HG02970 (cell line): ENCODE measurements at regions not wholly inside any gene's neighbourhood (a gene's known extent, or its start where the extent isn't known, plus 50 kb on each side); places are given as distances from the start of the nearest gene placed in this dataset.

Experiments used
- ATAC-seq: cut with Tn5 transposase; IDR thresholded peaks from one replicate; pipeline ENCODE4 v1.9.1; 2021; ENCODE audit warnings: mild to moderate bottlenecking, moderate library complexity, moderate number of reproducible peaks; ENCODE audit not compliant: unreplicated experiment, low FRiP score

DNA sequence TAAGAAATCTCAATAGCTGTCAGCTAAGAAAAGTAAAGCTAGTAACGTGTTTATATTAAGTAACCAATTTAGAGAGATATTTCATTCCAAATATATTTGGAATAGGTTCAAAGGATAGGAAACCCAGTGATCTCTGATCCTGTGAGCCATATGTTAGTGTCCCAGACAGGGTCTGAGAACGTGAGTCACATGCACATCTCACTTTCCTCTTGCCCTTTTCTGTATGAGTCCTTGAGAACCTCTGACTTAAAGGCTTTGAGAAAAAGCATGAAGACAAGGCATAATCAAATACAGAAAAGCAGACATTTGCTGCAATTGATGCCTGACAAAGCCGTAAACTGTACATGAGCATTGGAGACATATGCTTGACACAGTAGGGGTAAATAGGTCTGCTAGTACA lies 655.1 kb upstream of the ADGRL3 start:
- ATAC-seq = no peak

DNA sequence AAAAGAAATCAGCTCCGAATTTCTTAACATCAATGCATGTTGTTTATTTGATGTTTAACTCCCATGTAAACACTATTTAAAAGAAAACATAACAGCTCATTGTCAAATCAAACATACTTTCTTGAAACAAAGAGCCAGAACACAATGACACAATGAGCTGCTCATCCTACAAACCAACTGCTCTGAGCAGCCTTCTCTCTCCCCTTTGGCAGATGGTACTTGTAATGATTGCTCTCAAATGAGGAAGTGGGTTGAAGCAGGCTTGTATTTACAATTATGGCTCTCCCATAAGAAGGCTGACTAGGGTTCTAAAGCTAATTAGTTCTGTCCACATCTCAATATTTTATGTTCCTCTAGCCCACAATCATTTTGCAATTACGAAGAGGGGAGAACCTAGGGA lies 637.8 kb upstream of the ADGRL3 start:
- no peak for ATAC-seq

DNA sequence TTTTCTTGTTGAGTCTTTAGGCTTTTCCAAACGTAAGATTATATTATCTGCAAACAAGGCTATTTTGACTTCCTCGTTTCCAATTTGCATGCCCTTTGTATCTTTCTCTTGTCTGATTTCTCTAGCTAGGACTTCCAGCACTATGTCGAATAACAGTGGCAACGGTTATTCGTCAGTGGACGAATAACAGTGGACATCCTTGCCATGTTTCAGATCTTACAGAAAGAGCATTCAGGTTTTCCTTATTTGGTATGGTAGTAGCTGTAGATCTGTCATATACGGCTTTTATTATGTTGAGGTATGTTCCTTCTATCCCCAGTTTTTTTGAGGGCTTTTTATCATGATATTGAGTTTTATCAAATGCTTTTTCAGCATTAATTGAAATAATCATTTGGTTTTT lies 634.6 kb upstream of the ADGRL3 start:
- ATAC-seq = no peak

DNA sequence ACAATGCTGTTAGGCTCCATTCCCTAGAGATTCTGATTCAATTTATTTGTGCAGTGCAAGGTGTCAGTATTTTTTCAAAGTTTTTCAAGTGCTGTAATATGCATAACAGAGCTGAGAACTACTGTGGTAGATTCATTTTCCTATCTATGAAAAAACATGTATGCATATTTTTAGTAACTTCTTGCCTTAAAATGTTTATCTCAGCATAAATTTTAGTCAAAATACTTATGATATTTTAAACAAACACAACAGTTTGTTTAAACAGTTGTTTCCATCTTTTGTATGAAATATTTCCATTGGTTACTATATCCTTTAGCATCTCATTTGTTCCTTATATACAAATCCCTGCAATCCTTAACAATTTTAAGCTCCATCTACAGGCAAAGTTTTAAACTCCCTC lies 624.8 kb upstream of the ADGRL3 start:
- no peak for ATAC-seq

DNA sequence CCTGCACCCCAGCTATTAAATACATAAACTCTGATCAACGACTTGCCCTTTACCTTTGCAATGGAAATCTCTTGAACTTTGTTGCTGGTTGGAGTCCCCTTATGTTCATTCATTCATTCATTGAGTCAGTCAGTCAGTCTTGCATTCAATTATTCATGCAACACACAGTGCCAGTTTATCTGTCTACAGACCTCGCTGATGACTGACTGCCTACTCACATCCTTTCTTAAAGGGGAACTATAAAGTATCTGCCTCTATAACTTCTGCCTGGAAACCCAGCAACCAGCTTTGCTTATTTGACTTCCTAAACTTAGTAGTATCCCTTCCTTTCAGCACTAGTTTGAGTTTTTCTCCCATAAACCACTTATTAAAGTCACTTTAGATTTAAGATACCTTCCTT lies 620.8 kb upstream of the ADGRL3 start:
- ATAC-seq = no peak

DNA sequence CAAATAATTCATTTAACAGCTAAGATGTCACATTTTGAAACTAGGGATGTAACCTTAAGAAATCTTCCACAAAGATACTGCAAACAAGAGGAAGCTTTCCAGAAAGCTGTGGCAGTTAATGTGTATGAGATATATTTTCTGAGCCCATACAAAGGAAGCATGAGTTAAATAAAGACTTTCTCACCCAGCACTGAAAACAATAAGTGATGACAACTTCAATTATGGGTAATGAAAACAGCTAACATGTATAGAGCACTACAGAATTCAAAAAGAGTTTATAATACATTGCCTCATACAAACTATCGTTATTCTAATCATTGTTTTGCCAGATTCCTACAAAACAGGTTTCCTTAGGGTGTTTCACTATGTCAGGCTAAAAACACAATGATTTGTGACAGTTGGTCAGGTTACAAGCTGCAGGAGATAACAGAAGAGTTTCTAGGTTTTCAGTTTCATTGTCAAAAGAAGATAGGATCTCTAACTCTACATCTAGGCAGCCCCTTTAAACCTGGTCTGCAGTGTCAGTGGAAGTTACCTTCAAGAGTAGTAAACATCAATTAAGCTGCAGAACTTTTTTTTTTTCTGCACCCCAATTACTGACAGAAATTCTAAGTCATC lies 618.1 kb upstream of the ADGRL3 start:
- ATAC-seq = no peak

DNA sequence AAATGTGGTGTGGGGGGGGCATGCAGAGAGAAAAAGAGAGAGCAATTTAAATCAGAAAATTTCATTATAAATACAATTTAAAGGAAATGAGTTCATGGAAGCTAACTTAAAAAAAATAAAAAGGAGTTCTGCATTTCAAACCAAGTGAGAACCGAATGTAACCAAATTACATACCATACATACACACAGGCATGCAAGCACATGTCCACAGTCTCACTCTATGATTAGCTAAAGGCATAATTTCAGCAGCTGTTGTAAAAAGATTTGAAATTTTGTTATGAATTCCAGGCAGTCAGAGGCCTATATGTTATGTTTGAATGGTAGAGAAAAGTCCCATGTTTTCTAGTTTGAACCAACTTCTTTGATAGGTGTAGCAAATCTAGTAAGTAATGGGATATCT lies 611.6 kb upstream of the ADGRL3 start:
- ATAC-seq = no peak

DNA sequence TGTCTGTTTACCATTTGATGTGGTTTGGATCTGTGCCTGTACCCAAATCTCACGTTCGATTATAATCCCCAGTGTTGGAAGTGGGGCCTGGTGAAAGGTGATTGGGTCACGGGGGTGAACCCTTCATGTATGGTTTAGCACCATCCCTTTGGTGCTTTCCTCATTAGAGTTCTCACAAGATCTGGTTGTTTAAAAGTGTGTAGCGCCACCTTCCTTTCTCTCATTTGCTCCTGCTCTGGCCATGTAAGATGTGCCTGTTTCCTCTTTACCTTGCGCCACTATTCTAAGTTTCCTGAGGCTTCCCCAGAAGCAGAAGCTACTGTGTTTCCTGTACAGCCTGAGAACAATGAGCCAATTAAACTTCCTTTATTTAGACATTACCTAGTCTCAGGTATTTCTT lies 610.7 kb upstream of the ADGRL3 start:
- no peak for ATAC-seq

DNA sequence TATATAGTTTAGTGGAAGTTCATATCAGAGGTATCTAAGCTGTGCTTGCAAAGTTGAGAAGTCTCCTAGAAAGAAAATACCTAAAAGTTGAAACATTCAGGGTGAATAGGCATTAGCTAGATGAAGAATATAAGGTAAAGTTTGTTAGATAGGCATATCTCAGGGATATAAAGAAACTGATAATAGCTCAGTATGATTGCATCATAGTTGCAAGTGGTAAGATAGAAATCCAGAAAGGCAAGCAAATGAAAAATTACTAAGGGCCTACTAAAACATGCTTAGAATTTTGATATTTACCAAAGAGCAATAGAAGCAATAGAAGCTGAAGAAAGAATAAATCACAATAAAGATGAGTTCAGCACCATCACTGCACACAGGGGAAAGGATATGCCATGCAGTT lies 610.0 kb upstream of the ADGRL3 start:
- ATAC-seq = no peak

DNA sequence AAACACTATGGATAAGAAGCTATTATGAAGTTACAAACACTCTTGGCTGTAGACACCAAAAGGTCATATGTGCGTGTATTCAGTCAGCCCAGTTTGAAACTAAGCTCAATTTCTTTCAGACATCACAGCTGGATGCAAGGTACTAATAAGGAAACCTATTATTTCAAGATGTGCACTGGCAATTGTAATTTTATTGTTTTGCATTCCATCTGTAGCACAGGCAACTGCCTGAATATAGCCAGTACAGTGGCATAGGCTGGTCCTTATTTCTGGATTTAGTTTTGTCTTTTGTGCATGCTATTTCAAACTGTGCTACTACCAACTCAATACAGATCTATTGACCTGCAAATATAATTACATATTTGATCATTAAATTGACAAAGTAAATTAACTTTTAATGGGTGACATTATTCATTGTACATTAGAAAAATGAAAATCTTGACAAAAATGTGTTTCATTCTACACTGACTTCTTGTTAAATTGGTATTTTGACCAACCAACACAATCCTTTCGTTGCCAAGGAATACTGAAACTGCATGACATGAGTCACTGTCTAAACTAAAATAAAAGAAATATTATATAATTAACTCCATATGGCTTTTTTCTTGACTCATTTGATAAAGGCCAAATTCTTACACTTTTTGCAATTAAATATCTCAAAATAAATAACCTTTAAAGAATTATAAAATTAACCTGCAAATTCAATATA lies 594.3 kb upstream of the ADGRL3 start:
- no peak for ATAC-seq

DNA sequence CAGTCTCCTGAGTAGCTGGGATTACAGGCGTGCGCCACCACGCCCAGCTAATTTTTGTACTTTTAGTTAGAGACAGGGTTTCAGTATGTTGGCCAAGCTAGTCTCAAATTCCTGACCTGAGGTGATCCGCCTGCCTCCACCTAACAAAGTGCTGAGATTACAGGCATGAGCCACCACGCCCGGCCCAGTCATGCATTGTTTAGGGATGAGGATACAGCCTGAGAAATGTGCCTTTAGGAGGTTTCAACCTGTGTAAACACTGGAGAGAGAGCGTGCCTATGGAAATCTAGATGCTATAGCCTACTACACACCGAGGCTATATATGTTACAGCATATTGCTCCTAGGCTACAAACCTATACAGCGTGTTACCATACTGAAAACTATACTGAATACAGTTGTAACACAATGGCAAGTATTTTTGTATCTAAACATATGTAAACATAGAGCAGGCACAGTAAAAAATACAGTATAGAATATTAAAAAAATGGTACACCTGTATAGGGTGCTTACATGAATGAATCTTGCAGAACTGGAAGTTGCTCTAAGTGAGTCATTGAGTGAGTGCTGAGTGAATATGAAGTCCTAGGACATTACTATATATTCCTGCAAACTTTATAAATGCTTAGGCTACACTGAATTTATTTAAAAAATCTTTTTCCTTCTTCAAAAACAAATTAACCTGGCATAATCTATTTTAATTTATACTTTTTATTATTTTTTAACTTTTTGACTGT lies 588.2 kb upstream of the ADGRL3 start:
- ATAC-seq = no peak

DNA sequence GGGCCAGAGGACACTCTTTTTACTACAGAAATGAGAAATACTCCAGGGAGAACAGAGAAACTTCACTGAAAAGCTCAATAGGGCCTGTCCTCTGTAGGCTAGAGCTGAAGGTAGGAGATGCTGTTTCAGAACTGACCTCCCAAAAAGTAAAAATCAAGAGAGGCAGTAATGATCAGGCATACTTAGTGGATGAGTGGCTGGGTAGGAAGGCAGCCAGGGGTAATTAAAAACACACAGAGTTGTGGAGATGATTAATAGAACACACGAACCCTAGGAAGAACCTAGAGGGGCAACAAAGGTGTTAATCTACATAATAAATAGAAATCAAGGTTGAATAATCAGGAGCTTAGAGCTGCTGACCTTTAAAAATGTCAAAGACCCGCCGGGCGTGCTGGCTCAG lies 582.4 kb upstream of the ADGRL3 start:
- ATAC-seq = no peak

DNA sequence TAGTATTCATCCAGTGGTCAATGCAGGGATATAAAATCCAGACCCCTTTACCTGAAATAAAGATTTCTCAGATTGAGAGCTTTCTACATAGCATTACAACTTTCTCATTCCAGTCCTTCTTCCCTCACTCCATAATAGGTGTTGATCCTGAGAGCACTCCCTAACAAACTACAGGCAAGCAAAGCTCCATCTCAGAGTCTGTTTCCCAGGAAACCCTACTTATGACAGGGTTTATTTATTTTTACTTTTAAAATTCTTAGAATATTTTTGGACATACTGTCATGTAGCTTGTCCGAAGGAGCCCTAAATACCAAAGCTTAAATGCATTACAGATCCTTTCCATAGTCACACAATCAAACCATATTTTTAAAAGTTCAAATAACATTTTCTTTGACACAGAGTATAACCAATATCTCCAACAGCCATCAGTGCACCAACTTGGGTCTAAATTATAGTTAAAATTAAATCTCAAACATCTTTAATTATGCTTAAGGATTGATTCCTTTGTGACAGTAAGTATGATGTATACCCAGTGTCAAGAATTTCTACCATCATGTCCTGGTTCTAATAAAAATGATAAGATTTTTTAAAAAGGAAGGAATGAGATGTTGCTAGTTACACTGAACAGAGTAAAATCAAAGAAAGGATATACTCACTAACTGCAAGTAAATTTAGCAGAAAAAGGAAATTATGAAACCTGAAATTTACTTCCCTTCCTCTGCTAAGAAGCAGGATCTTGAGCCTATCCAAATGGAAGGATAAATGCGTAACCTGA lies 580.4 kb upstream of the ADGRL3 start:
- ATAC-seq = no peak

DNA sequence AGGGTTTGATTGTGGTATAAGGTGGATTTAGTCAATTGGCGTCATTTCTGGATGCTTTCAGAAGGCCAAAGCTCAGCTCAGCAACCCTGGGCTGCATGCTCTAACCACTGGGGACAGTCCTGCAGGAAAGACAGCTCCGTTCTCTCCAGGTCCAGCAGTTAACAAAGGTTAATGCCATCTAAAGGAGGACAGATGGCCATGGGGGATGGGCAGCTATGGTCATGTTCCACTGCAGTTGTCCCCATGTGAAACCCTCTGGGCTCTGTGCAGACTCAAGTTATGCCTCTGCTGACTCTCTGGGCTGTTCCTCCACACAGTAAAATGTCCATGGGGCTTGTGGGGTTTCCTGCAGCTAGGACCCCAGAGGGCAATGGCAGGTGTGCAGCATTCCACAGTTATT lies 562.1 kb upstream of the ADGRL3 start:
- no peak for ATAC-seq

DNA sequence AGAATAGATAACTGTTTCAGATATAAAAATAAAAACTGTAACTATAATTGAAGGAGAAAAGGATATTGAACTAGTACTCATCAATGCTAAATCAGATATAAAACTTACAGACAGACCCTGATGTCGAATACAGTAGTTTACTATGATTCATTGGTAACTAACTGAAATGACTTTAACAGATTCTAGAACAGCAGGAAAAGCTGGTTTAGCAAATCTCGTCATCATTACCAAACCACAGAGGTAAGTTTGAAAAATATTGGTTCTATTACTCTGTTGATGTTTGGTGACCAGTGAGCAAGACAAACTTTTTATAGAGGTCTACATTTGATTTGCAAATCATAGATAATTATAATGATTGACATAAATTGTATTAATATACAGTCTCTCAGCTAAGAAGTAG lies 551.4 kb upstream of the ADGRL3 start:
- ATAC-seq = no peak

DNA sequence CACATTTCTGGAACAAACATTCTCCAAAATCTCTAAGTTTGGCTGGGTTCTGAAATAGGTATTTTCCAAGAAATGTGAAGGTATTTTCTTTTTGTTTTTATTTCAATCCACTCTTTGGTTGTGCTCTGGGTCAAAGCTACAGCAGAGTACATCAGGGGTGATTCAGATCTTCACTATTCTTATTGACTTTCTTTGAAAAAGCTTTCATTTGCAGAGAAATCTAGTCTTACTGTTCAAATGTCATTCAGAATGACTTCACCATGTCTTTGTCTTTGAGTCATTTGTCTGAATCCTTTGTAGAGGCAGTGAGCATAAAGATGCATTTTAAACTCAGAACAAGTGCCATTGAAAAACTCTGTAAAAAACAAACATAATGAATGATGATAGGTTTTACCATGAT lies 547.2 kb upstream of the ADGRL3 start:
- ATAC-seq = no peak

DNA sequence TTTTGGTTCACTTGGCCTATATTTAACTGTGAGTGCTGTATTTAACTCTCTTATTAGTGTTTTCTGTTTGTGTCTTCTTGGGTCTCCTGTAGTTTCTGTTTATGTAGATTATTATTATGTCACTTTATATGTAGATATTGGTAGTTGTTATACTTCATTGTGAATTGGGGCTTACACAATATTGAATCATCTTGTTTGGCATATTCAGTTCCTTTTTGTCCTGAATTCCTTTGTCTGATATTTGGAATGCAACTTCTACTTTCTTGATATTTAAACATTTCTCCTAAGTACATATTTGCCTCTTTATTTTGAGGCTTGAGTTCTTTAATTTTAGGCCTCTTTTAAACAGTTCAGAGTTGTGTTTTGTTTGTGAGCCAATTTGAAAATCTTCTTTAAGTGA lies 544.8 kb upstream of the ADGRL3 start:
- no peak for ATAC-seq

DNA sequence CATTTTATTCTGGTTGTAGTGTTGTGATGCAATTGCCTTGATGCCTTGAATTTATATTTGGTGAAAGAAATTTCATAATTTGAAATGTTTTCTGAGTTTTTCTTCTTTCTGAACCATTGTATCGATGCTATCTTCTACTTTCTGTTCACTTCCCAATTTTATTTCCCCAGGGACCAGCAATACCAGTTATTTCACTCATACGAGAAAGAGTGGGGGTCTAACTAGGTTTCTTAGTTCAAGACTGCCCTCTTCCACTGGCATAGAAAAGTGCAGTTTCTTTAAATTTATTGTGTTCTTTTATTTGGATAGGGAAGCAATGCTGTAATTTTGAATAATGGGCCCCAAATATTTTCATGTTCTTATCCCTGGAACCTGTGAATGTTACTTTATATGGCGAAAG lies 544.0 kb upstream of the ADGRL3 start:
- ATAC-seq = no peak

DNA sequence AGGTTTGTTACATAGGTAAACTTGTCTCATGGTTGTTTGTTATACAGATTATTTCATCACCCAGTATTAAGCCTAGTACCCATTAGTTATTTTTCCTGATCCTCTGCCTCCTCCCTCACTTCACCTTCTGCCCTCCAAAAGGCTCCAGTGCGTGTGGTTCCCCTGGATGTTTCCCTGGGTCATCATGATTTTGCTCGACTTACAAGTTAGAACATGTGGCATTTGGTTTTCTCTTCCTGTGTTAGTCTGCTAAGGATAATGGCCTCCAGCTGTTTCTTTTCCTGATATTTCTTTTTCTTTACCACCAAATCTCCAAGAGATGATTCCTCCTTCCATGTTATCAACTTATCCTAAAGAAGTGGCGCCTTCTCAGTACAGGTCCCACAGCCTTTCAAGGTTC lies 543.1 kb upstream of the ADGRL3 start:
- no peak for ATAC-seq

DNA sequence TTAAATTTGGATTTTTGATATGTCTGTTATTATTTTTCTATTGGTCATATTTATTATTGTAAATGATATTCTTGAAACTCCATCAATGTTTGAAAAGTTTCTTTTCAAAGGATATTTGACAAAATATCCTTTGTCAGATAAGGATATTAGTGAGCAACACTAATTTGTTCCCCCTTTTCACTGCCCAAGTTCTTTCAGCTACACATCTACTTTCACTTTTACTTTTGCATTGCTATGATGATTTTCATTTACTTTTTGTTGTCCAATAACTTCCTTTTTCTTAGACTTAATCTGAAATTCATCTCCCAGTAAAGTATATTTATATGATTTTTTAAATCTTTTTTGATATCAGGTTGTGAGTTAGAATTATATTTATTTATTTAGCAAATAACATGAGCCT lies 542.3 kb upstream of the ADGRL3 start:
- no peak for ATAC-seq

DNA sequence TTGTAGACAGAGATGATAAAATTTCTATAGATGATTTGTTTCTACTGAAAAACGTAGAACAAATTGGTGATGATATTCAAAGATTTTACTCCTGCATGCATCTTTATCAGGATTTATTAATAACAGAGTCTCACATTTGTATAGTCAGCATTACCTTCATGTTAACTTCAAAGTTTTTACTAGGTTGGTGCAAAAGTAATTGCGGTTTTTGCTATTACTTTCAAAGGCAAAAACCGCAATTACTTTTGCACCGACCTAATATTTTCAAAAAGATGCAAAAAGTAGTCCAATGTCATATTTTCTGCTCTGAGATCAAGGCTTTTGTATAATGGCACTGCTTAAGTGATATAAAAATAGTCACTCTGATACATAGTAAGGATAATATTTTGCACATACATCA lies 536.4 kb upstream of the ADGRL3 start:
- no peak for ATAC-seq
